Dedifferentiated amniotic fluid mesenchymal stem cell (primary cell): ENCODE measurements at regions not wholly inside any gene's neighbourhood (a gene's known extent, or its start where the extent isn't known, plus 50 kb on each side); places are given as distances from the start of the nearest gene placed in this dataset.

Experiments
- DNase-seq: peaks from one replicate; pipeline ENCODE4 v3.0.0-alpha.2; 2016; ENCODE audit errors: extremely low spot score

- no peak for DNase-seq
These were observed 146.3 kb upstream of the SP8 start for GRCh38 chr7:20932785-20933527.

DNA sequence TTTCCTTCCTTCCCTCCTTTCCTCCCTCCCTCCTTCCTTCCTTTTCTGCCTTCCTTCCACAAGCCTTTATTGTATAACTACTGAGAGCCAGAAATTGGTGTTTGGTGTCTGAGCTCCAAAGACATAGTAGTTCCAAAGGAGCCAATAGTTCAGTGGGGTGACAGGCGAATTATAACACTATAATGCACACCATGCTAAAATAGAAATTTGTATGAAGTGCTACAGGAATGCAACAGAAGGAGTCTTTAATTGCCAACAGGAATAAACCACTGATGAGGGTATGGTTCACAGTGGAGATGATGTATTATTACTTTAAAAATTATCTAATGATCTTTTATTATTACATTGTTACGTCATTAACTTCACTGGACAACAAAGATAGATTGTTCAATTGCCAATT is 158.8 kb upstream of the SP8 start:
- DNase-seq = no peak

DNA sequence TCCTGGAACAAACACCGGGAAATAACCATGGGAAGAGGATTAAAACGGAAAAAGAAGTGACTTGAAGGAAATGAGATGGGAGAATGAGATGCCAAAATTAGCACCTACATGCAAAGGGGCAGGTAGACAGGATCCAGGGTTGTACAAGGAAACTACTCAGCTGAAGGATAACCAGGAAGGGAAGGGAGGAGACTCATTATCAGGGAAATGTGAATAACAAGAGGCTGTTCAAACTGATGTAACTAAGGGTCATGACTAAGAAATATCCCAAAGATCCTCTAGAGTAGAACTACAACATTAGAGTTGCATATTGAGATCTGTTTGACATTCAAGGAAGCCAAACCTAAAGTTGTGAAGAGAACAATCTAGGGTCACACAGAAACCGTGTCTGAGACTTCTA is 166.2 kb upstream of the SP8 start:
- DNase-seq = no peak

DNA sequence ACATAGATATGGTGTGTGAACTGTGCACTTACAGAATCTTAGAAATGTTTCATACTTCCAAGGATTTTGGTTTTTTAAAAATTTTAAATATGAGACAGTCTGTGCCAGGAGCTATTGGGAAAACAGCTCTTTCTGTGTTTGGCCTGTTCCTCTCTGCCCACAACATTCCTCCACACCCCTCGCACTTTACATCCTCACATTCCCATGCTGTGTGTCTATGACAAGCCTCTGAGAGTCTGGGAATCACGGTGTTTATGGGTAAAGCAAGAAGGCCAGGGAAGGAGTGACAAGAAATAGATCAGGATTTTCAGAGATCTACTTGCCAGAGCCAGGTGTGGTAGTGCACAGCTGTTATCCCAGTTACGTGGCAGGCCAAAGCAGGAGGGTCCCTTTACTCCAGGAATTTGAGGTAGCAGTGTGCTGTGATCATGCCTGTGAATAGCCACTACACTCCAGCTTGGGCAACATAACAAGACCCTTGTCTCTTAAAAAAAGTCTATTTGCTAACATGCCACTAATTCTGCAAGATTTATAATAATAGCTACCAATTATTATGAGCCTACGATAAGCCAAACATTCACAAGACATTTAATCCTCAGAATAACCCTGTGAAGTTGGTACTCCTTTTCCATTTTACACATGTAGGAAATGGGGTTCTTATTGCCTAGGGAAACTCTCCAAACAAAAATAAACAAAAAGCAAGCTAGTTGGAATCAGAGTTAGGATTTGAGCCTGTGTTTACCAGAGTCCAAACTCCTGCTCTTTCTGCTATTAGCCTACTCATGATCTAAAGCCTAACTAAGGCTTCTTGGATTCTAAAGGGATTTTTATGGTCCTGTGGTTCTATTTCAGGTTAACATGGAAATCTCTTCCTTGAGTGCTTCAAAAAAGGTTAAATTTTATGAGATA is 168.3 kb upstream of the SP8 start:
- no peak for DNase-seq

DNA sequence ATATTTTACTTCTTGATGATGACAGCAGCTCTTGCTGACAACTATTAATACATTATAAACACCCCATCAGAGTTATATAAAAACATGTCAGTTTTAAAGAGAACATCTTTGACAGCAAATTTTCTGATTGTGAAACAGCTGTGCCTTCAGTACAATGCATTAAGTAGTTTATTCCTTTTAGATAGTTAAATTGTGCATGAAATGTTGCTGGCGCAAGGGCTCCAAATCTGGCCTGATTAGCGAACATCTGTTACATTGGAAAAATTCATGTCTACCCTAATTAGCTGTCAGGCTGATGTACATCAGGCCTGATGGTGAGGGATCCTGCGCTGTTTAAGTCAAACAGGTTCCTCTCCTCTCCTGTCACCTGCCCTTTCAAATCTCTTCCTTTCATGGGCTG is 171.9 kb upstream of the SP8 start:
- no peak for DNase-seq

DNA sequence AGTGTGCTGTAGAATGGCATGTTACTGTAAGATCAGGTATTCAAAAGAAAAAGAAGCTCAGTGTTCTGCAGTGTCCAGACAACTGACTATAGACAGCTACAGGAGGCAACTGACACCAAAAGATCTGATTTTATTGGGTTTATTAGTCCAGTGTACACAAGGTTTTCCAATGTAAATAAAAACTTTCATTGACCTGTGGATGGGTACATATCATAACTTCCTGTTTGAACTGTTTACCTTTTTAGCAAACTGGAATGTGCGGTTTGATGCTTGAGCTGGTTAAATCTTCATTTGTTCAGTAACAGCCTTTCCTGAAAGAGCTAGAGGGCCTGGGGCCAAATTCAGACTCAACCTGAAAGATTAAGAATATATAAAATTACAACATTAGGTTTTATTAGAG is 172.6 kb upstream of the SP8 start:
- no peak for DNase-seq

DNA sequence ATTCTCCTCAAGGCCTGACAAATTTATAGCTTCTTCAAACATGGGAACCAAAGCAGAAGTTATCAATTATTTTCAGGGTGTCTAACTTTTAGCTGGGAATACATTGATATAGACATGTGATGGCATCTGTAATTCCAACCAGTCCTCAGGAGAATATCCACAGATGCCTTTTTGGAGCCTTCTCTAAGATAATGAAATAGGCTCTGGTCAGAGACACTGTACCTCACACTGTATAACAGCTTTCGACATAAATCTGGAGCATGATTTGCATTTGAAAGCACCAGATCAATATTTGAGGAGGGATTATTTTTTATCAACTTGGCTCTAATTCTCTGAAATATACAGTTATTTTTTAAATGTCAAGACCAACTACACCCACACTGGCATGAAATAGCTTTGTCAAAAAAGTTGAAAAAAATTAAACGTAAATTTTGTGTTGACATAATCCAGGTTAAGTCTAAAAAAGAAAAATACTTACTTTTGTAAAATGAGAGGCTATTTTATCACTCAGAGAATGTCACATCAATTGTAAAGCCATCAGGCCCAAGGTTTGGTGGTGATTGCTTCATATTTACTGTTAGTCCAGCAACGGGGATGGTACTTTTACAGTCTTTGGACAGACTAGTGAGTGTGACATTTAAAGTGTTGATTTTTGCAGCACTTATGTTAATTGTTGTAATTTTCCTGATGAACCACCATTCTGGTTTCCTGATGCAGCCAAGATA is 177.0 kb upstream of the SP8 start:
- no peak for DNase-seq

DNA sequence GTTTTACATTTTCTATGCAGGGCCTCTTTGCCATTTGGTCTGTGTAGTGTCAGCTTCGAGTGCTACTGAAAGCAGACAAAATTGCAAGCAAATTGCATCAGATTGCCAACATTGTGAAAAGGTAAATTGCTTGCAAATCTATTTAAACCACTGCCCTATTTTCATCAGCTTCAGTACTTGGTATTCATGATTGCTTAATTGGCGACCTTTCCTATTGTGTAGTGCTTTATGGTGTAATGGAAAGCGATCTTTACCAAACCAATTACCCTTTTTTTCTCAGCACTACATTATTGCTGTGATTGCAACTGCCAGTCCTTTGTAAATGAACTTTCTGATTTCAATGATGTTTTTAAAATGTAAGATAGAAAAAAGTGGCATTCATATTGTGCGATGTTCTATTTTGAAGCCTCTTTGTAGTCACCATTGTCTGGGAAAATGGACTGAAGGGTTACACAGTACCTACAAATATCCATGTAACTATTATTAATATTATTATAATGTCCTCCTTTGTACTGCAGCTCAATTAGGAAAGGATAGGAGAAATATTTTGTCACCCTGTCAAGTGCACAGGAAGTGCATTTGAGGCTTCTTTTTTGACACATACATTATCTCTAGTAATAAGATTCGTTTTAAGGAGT is 177.7 kb upstream of the SP8 start:
- DNase-seq = no peak

- DNase-seq = no peak
These were observed 184.5 kb upstream of the SP8 start for GRCh38 chr7:20971219-20971618.

GRCh38 chr7:20980232-20980631 is 193.5 kb upstream of the SP8 start:
- no peak for DNase-seq

- no peak for DNase-seq
These were observed 194.1 kb upstream of the SP8 start for GRCh38 chr7:20980668-20981264.

DNA sequence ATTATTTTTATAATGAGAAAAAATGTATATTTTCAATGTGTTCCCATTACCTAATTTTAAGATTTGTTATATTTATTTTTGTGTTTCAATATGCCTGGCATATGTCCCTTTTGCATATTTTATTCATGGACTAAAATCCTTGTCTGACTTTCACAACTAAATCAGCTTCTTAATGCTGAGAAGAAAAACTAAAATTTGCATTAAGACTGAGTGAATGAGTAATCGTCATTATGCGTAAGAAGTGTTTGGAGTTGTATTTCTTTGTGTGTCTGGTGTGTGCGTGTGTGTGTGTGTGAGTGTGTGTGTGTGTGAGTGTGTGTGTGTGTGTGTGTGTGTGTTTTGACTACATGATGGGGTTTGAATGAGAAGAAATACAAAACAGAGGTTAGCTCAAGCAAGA is 201.7 kb upstream of the SP8 start:
- DNase-seq = no peak

DNA sequence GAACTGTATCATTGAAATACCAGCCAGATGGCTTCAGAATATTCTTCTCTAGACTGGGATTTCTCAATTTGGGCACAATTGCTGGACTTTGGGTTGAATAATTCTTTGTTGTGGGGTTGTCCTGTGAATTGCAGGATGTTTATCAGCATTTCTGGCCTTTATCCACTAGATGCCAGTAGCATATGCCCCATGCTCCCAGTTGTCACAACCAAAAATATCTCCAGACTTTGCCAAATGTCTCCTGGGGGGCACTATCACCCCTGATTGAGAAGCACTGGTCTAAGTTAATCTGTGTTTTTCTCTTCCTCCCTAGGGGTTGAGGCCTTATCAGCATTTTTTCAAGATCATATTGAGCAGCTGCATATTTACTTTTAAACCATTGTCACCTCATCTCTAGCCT is 204.9 kb upstream of the SP8 start:
- DNase-seq = no peak

DNA sequence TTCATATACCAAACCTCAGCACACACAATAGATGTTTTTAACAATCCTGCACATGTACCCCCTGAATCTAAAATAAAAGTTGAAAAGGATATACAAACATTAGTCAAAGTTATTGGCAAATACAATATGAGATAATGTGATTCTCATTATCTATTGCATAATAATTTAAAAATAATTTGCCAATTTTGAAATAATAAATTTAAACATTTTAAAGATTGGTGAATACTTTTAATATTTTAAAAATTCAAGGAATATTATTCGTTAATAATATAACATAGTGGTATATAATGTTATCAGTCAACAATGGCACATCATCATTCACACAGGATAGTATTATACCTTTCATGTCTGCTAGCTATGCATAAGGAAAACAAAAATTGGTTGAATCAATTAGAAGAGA is 207.0 kb upstream of the SP8 start:
- no peak for DNase-seq

GRCh38 chr7:20998309-20998708 is 211.6 kb upstream of the SP8 start:
- no peak for DNase-seq

- DNase-seq = no peak
These were observed 224.5 kb upstream of the SP8 start for GRCh38 chr7:21011153-21011552.

- DNase-seq = no peak
These were observed 227.3 kb upstream of the SP8 start for GRCh38 chr7:21013765-21014539.

DNA sequence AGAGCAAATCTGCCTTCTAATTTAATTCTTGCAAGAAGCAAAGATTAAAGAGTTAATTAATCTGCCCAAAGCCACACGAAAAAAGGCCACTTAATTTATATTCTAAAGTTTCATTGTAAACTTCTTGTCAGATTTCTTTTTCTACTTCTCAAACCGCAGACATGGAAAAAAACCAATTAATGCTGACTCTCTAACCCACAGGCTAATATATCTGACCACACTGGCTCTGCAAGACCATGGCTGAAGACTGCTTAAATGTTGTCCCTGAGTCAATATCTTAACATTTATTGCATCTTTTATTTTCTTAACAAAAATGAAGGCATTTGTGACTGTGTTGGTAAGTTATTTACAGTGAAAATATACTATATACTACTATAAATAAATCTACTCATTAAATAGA is 234.0 kb upstream of the SP8 start:
- no peak for DNase-seq

GRCh38 chr7:21023841-21024484 is 237.3 kb upstream of the SP8 start:
- DNase-seq = no peak

- no peak for DNase-seq
These were observed 237.8 kb upstream of the SP8 start for GRCh38 chr7:21024485-21024867.
